HCT116 (cell line): ENCODE measurements at regions not wholly inside any gene's neighbourhood (a gene's known extent, or its start where the extent isn't known, plus 50 kb on each side); places are given as distances from the start of the nearest gene placed in this dataset.

Experiments
- EZH2 ChIP-seq: fragments of 200-600 bp; sonication (generic); IDR thresholded peaks from 2 replicates; pipeline ENCODE4 v1.6.1; 2017; ENCODE audit warnings: antibody characterized with exemption, mixed run types
- EZH2phosphoT487 ChIP-seq: fragments of 200-600 bp; IDR thresholded peaks from 2 replicates; pipeline ENCODE4 v1.6.1; 2018; ENCODE audit warnings: antibody characterized with exemption, borderline replicate concordance
- FOSL1 ChIP-seq: IDR thresholded peaks from 2 replicates; pipeline ENCODE4 v1.6.1; 2012; ENCODE audit warnings: low read depth
- POLR2A ChIP-seq: IDR thresholded peaks from 2 replicates; pipeline ENCODE4 v1.7.0; 2011; ENCODE audit warnings: borderline replicate concordance; ENCODE audit not compliant: insufficient read depth, insufficient read length; ENCODE audit errors: extremely low read depth
- POLR2AphosphoS5 ChIP-seq: IDR thresholded peaks from 2 replicates; pipeline ENCODE4 v1.6.1; 2011; ENCODE audit warnings: mild to moderate bottlenecking, low read depth, low read length, moderate library complexity
- SIN3A ChIP-seq: IDR thresholded peaks from 2 replicates; pipeline ENCODE4 v1.6.1; 2012; ENCODE audit warnings: low read depth
- SP1 ChIP-seq: IDR thresholded peaks from 2 replicates; pipeline ENCODE4 v1.6.1; 2012; ENCODE audit warnings: low read depth
- TCF7L2 ChIP-seq: IDR thresholded peaks from 2 replicates; pipeline ENCODE4 v1.7.0; 2011; ENCODE audit warnings: borderline replicate concordance, inconsistent platforms; ENCODE audit not compliant: insufficient read depth, insufficient read length; ENCODE audit errors: extremely low read depth
- YY1 ChIP-seq: IDR thresholded peaks from 2 replicates; pipeline ENCODE4 v1.6.1; 2011; ENCODE audit warnings: low read length, low read depth, moderate library complexity, mild to moderate bottlenecking; ENCODE audit not compliant: insufficient replicate concordance; ENCODE audit errors: extremely low read depth
- ZFX ChIP-seq: fragments of 450-650 bp; IDR thresholded peaks from 2 replicates; pipeline ENCODE4 v1.6.1; 2017
- ZNF274 ChIP-seq: fragments of 200-500 bp; sonication (Bioruptor generic); IDR thresholded peaks from 2 replicates; pipeline ENCODE4 v1.6.1; 2014; ENCODE audit warnings: mild to moderate bottlenecking, low read depth, low read length, inconsistent platforms
- TF ChIP-seq, protein P1 (sequence below), 3 experiments: fragments of 200-600 bp in 1 of 3; sonication (generic) in 1 of 3; IDR thresholded peaks in 2 of 3; conservative IDR thresholded peaks in 1 of 3; 2 replicates each; pipeline ENCODE4 v1.5.1; 2012 to 2017; ENCODE audit warnings: low read depth in 2 of 3, low read length in 2 of 3, antibody characterized with exemption in 1 of 3, borderline replicate concordance in 1 of 3, control low read depth in 1 of 3, mild to moderate bottlenecking in 1 of 3, mixed read lengths in 1 of 3, mixed run types in 1 of 3, moderate library complexity in 1 of 3; ENCODE audit not compliant: insufficient read depth in 1 of 3
- TF ChIP-seq, protein P2 (sequence below): IDR thresholded peaks from 2 replicates; pipeline ENCODE4 v1.6.1; 2012
- TF ChIP-seq, protein P3 (sequence below): IDR thresholded peaks from 2 replicates; pipeline ENCODE4 v1.6.1; 2012; ENCODE audit warnings: low read depth

DNA sequence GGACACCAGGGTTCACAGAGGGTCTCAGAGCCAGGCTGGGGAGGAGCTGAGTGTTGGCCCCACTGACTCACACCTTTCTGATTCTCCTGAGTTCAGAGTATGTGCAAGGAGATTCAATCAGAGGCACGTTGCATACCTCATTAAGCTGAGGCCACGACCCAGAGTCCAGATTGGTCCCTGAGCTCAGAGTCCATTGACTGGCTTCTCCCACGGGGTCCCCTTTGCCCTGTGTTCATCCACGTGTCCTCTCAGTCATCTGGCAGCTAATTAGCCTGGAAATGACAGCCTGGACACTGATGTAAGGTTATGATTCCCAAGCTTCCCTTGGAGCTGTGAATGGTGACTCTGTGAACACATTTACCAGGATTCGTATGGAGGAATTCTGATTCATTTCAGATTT lies 267.2 kb downstream of the SH3BP4 start:
- TF ChIP-seq, protein P1, sequence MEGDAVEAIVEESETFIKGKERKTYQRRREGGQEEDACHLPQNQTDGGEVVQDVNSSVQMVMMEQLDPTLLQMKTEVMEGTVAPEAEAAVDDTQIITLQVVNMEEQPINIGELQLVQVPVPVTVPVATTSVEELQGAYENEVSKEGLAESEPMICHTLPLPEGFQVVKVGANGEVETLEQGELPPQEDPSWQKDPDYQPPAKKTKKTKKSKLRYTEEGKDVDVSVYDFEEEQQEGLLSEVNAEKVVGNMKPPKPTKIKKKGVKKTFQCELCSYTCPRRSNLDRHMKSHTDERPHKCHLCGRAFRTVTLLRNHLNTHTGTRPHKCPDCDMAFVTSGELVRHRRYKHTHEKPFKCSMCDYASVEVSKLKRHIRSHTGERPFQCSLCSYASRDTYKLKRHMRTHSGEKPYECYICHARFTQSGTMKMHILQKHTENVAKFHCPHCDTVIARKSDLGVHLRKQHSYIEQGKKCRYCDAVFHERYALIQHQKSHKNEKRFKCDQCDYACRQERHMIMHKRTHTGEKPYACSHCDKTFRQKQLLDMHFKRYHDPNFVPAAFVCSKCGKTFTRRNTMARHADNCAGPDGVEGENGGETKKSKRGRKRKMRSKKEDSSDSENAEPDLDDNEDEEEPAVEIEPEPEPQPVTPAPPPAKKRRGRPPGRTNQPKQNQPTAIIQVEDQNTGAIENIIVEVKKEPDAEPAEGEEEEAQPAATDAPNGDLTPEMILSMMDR (IDR thresholded peaks at IDR 0.05 in 2 of 3, conservative IDR thresholded peaks at IDR 0.05 in 1 of 3; ENCODE audit: borderline replicate concordance in 1 of 3, insufficient read depth in 1 of 3, low read depth in 2 of 3, low read length in 2 of 3), result no peak
- TF ChIP-seq, protein P2, sequence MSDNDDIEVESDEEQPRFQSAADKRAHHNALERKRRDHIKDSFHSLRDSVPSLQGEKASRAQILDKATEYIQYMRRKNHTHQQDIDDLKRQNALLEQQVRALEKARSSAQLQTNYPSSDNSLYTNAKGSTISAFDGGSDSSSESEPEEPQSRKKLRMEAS, result no peak
- TF ChIP-seq EZH2 (no peak), SIN3A (no peak), ZFX (no peak), POLR2A (no peak), YY1 (no peak), TCF7L2 (no peak), SP1 (no peak), ZNF274 (no peak), FOSL1 (no peak), POLR2AphosphoS5 (no peak), EZH2phosphoT487 (no peak)
- TF ChIP-seq, protein P3, sequence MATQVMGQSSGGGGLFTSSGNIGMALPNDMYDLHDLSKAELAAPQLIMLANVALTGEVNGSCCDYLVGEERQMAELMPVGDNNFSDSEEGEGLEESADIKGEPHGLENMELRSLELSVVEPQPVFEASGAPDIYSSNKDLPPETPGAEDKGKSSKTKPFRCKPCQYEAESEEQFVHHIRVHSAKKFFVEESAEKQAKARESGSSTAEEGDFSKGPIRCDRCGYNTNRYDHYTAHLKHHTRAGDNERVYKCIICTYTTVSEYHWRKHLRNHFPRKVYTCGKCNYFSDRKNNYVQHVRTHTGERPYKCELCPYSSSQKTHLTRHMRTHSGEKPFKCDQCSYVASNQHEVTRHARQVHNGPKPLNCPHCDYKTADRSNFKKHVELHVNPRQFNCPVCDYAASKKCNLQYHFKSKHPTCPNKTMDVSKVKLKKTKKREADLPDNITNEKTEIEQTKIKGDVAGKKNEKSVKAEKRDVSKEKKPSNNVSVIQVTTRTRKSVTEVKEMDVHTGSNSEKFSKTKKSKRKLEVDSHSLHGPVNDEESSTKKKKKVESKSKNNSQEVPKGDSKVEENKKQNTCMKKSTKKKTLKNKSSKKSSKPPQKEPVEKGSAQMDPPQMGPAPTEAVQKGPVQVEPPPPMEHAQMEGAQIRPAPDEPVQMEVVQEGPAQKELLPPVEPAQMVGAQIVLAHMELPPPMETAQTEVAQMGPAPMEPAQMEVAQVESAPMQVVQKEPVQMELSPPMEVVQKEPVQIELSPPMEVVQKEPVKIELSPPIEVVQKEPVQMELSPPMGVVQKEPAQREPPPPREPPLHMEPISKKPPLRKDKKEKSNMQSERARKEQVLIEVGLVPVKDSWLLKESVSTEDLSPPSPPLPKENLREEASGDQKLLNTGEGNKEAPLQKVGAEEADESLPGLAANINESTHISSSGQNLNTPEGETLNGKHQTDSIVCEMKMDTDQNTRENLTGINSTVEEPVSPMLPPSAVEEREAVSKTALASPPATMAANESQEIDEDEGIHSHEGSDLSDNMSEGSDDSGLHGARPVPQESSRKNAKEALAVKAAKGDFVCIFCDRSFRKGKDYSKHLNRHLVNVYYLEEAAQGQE, result no peak
